Mesothelial cell of epicardium (in vitro differentiated cells): ENCODE measurements at regions not wholly inside any gene's neighbourhood (a gene's known extent, or its start where the extent isn't known, plus 50 kb on each side); places are given as distances from the start of the nearest gene placed in this dataset.

Experiments
- DNase-seq, 2 experiments: peaks; one replicate each; pipeline ENCODE4 v3.0.0; 2021; ENCODE audit warnings: low spot score in 2 of 2; ENCODE audit not compliant: unreplicated experiment in 2 of 2
- H3K27ac Mint-ChIP-seq: 2 replicates; pipeline ENCODE4 v1.8.0; 2021; ENCODE audit warnings: mixed read lengths
- H3K27me3 Mint-ChIP-seq: 2 replicates; pipeline ENCODE4 v1.8.0; 2021; ENCODE audit warnings: low read depth, mixed read lengths
- H3K36me3 Mint-ChIP-seq: 2 replicates; pipeline ENCODE4 v1.8.0; 2021; ENCODE audit warnings: mixed read lengths
- H3K4me1 Mint-ChIP-seq: 2 replicates; pipeline ENCODE4 v1.8.0; 2021; ENCODE audit warnings: mixed read lengths
- H3K4me3 Mint-ChIP-seq: 2 replicates; pipeline ENCODE4 v1.8.0; 2021; ENCODE audit warnings: mild to moderate bottlenecking, moderate library complexity, mixed read lengths
- H3K9me3 Mint-ChIP-seq: 2 replicates; pipeline ENCODE4 v1.8.0; 2021; ENCODE audit warnings: mixed read lengths
- CTCF ChIP-seq: fragments of 200-600 bp; sonication (generic); IDR thresholded peaks from one replicate; pipeline ENCODE4 v1.5.0; 2021; ENCODE audit warnings: antibody characterized with exemption; ENCODE audit not compliant: unreplicated experiment

GRCh38 chr14:71863766-71864165, 68.5 kb upstream of the RGS6 start:
- Mint-ChIP-seq H3K4me3 (no peak overlapping the region), H3K9me3 (peaks cover 24% of the 10 kb centered on the region), H3K27ac (no peak overlapping the region), H3K36me3 (no peaks in the 10 kb centered on the region), H3K4me1 (no peaks in the 10 kb centered on the region), H3K27me3 (peaks cover 23% of the 10 kb centered on the region)
- TF ChIP-seq CTCF, result no peak
- DNase-seq, result no peak
